ENCODE measurements at regions not wholly inside any gene's neighbourhood (a gene's known extent, or its start where the extent isn't known, plus 50 kb on each side); places are given as distances from the start of the nearest gene placed in this dataset.

DNA sequence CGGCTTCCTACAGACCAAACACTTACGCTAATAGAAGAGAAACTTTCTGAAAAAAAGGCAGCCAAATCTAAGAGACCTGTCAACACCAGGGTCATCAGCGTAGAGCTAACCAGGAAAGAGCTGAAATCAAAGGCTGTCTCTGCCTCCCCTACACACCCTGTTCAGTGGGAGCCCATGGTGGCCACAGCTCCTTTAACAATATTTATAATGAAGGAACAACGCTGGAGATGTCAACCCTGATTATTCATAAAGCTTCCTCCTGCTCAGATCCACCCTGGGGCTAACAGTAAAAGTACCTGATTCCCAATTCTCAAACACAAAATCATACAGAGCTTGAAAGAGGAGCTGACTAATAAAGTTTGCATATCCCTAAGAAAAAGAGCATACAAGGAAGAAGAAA, 133.7 kb downstream of the ANXA2 start:
- TF ChIP-seq, protein P1, sequence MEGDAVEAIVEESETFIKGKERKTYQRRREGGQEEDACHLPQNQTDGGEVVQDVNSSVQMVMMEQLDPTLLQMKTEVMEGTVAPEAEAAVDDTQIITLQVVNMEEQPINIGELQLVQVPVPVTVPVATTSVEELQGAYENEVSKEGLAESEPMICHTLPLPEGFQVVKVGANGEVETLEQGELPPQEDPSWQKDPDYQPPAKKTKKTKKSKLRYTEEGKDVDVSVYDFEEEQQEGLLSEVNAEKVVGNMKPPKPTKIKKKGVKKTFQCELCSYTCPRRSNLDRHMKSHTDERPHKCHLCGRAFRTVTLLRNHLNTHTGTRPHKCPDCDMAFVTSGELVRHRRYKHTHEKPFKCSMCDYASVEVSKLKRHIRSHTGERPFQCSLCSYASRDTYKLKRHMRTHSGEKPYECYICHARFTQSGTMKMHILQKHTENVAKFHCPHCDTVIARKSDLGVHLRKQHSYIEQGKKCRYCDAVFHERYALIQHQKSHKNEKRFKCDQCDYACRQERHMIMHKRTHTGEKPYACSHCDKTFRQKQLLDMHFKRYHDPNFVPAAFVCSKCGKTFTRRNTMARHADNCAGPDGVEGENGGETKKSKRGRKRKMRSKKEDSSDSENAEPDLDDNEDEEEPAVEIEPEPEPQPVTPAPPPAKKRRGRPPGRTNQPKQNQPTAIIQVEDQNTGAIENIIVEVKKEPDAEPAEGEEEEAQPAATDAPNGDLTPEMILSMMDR (conservative IDR thresholded peaks at IDR 0.05 in 1 of 2, IDR thresholded peaks at IDR 0.05 in 1 of 2; ENCODE audit: low read depth in 1 of 2, low read length in 2 of 2) = no peak
- no peak for TF ChIP-seq EZH2 (IDR thresholded peaks at IDR 0.05; ENCODE audit: low read length, missing control alignments)

All from fibroblast of lung (primary cell).